GM21717 (cell line): ENCODE measurements at regions not wholly inside any gene's neighbourhood (a gene's known extent, or its start where the extent isn't known, plus 50 kb on each side); places are given as distances from the start of the nearest gene placed in this dataset.
"Not testable (repeated sequence)": the region's sequence is repeated elsewhere in the genome, so short reads cannot be mapped to it uniquely, and the experiment has no call there.

Experiments used
- ATAC-seq: cut with Tn5 transposase; IDR thresholded peaks from one replicate; pipeline ENCODE4 v1.9.1; 2021; ENCODE audit warnings: mild to moderate bottlenecking, moderate library complexity; ENCODE audit not compliant: unreplicated experiment

DNA sequence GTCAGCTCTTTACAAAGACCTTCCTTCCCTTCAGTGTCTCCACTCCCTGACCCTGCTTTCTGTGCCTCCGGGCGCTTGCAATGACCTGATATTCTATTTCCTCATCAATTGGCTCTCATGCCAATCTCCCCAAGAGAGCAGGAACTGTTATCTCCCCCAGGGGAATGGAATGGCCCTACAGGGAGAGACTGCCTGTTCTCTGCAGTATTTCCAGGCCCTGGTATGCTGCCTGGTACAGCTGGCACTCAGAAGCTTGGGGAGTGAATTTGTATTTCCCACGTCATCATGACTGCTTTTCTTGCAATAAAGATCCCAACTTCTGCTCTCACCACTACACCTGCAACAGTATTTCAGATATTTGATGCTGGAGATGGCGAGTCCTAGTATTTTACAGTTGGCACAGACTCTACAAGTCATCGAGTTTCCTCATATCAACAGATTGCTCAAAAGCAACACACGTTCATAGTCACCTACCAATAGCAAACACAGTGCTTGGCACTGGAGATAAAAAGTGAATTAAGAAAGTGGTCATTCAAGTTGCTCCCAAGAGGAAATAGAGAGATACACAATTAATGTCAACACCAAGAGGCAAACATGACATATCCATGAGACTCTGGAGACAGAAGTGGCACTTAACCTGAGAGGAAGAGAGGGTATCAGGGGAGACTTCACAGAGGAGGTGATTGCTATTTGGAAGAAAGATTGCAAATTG is 90.5 kb upstream of the EGFL6 start:
- no peak for ATAC-seq

DNA sequence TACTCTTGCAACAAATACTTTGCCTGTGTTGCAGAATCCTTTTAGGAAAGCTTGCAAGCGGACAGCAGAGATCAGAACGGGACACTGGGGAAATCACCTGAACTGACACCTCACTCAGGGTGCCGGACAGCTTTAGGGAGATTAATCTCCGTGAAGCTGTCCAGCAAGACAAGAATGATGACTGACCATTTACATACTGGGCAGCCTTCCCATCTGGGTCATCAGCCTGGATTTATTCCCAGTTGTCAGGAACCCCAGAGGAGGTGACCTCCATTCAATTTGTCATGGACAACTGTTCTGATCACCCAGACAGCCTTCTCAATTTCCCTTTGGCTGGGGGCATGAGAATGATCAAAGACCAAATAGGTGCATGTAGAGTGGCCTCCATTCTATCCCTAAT is 93.0 kb upstream of the EGFL6 start:
- no peak for ATAC-seq

DNA sequence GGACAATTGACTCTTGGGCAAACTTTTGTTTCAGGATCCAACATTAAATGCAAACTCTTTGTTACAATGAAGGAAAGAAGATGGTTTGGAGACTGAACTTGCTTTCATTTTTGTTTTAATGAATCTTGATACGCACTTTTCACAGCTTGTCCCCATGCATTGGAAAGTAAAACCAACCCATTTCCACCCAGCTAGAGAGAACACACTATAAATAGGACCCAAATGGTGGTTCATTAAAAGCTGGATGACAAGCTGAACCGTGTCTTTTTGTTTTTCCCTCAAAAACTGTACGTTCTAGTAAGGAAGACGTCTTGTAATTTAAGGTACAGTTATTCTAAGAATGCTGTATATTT is 95.3 kb upstream of the EGFL6 start:
- ATAC-seq = peak; percentile 65

GRCh38 chrX:13473442-13474163 is 95.8 kb upstream of the EGFL6 start:
- ATAC-seq = peak; percentile 91

GRCh38 chrX:13472975-13473374 is 96.4 kb upstream of the EGFL6 start:
- ATAC-seq = no peak

- no peak for ATAC-seq
Observed at GRCh38 chrX:13471269-13471668, 98.1 kb upstream of the EGFL6 start.

- no peak for ATAC-seq
Observed at GRCh38 chrX:13470685-13470977, 98.8 kb upstream of the EGFL6 start.

- no peak for ATAC-seq
Observed at GRCh38 chrX:13469963-13470684, 99.3 kb upstream of the EGFL6 start.

DNA sequence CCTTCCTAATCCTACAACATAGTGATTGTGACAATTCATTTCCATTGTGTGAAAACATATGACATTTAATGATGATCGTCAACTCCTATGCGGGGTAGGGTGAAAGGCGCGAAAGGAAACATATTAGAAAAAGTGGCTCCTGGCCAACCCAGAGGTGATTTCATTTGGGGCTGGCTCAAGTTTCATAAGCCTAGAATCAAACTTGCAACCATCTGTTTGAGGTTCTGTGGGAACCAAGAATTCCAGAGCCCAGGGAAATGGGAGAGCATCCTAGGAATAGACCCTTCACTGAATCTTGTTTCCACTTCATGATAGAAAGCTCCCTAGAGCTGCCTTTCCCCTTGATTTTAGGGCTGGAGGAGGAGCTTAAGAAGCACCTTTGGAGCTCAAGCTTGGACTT is 101.3 kb upstream of the EGFL6 start:
- no peak for ATAC-seq

GRCh38 chrX:13467243-13467642 is 102.2 kb upstream of the EGFL6 start:
- ATAC-seq = no peak

DNA sequence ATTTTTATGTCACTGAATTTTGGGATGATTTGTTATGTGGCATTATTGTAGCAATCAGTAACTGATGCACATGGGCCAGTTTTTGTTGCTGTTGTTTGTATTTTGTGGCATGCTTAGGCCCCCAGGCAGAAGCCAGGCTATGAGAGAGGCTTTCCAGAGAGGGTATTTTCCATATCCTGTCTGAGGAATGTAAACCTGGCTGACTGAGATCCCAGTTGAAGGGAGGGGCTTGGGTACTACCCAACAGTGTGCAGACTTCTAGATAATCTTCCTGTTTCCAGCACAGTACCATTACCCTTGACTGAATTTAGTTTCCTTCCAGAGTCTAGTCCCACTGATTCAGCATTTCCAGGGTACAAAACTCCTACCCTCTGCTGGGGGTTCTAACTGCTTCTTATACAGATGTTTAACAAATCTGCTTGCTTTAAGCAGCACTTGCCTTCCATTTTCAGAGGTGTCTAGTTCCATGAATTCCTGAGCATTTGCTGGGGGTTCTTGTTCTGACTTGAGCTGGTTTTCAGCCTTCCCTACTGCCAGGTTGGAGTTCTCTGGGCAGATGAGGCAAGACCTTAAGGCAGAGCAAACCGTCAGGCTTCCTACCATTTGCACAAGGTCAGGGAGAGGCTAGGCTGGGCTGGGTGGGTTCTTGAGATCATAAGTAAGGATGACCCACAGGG is 104.7 kb upstream of the EGFL6 start:
- no peak for ATAC-seq

- no peak for ATAC-seq
Observed at GRCh38 chrX:13463608-13464007, 105.8 kb upstream of the EGFL6 start.

DNA sequence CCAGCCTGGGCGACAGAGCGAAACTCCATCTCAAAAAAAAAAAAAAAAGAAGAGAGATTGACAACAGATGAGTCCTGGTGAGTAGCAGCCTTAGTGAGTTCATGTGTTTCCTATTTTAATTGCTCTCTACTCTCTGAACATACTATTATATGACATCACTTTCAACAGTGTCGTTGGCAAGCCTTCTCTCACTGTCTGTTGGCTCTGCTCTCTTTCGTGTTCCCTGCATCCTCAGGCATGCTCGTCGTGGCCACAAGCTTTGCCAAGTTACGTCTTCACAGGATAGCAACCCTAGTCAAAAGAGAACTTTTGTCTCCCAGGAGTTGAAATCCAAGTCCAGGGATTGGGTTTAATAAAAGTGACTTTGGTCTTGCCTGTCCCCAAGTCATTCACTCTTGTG is 117.1 kb upstream of the EGFL6 start:
- no peak for ATAC-seq

DNA sequence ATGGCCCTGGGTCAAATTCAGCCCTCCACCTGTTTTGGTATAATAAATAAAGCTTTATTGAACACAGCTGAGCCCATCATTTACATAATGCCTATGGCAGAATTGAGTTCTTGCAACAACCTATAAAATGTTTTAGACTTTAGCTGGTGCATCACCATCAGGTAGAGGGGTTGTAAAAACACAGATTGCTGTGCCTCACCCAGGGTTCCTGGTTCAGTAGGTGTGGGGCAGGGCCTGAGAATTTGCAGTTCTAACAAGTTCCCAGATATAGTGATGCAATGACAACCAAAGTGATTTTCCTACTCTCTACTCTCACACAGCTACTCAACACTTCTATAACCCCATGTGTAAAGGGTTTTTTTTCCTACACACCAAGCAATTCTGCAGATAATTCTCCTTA is 120.0 kb upstream of the EGFL6 start:
- ATAC-seq = no peak

DNA sequence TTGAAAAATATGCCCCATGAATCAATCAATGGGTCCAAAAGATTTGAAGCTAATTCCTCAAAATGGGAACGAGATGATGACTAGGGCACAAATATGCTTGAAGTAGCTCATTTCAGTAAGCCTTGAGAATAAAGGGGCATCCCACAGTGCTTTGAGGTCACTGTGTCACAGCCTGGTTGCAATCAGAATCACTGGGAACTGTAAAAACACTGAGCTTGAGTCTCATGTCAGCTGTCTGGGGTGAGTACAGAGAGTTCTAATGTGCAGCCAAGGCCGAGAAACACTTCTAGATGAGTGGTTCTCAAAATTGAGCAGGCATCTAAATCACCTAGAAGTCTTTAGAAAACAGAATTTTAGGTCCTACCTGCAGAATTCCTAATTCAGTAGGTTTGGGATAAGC is 120.5 kb upstream of the EGFL6 start:
- ATAC-seq = no peak

DNA sequence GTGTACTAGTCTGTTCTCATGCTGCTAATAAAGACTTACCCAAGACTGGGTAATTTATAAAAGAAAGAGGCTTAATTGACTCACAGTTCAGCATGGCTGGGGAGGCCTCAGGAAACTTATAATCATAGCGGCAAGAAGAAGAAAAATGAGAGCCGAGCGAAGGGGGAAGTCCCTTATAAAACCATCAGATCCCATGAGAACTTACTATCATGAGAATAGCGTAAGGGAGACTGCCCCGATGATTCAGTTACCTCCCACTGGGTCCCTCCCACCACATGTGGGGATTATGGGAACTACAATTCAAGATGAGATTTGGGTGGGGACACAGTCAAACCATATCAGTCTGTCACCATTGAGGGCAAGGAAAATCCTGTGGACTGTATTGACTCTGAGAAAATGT is 121.8 kb upstream of the ATXN3L start:
- not testable (repeated sequence) for ATAC-seq

GRCh38 chrX:13440176-13440575 is 120.3 kb upstream of the ATXN3L start:
- no peak for ATAC-seq

DNA sequence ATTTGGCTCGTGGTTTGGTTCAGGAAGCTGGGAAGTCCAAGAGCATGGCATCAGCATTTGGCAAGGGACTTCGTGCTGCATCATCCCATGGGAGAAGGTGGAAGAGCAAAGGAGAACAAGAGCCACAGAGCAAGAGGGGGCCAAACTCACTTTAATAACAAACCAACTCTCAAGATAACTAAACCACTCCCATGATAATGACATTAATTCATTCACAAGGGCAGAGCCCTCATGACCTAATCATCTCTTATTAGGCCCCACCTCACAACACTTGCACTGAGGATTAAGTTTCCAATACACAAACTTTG is 113.4 kb upstream of the ATXN3L start:
- ATAC-seq = no peak

- ATAC-seq = no peak
Observed at GRCh38 chrX:13432414-13433297, 112.8 kb upstream of the ATXN3L start.

- ATAC-seq = no peak
Observed at GRCh38 chrX:13430136-13430827, 110.4 kb upstream of the ATXN3L start.
